Loucy (cell line): ENCODE measurements at regions not wholly inside any gene's neighbourhood (a gene's known extent, or its start where the extent isn't known, plus 50 kb on each side); places are given as distances from the start of the nearest gene placed in this dataset.

Experiments used
- H2AFZ ChIP-seq: fragments of 200-600 bp; sonication (generic); 2 replicates; pipeline ENCODE4 v1.6.0; 2016; ENCODE audit warnings: antibody characterized with exemption, mild to moderate bottlenecking, low read length, moderate library complexity
- H3F3A ChIP-seq: fragments of 200-600 bp; 2 replicates; pipeline ENCODE4 v1.6.0; 2016; ENCODE audit warnings: antibody characterized with exemption, low read depth, mild to moderate bottlenecking
- H3K27me3 ChIP-seq: fragments of 200-600 bp; sonication (generic); 2 replicates; pipeline ENCODE4 v1.6.1; 2014; ENCODE audit warnings: low read length, mild to moderate bottlenecking; ENCODE audit not compliant: insufficient read depth, poor library complexity, severe bottlenecking
- H3K36me3 ChIP-seq: fragments of 200-600 bp; sonication (generic); 2 replicates; pipeline ENCODE4 v1.6.1; 2016; ENCODE audit warnings: low read length; ENCODE audit not compliant: insufficient read depth
- H3K4me1 ChIP-seq: fragments of 200-600 bp; sonication (generic); 2 replicates; pipeline ENCODE4 v1.5.1; 2014; ENCODE audit warnings: low read length, mild to moderate bottlenecking; ENCODE audit not compliant: insufficient read depth, poor library complexity, severe bottlenecking
- H3K4me2 ChIP-seq: fragments of 200-600 bp; sonication (generic); 2 replicates; pipeline ENCODE4 v1.6.0; 2014; ENCODE audit warnings: antibody characterized with exemption, low read length, low read depth, mild to moderate bottlenecking; ENCODE audit not compliant: poor library complexity, severe bottlenecking
- H3K4me3 ChIP-seq: fragments of 200-600 bp; sonication (generic); 2 replicates; pipeline ENCODE4 v1.5.1; 2014; ENCODE audit warnings: low read length, mild to moderate bottlenecking, mixed read lengths; ENCODE audit not compliant: poor library complexity, severe bottlenecking
- H3K79me2 ChIP-seq: fragments of 200-600 bp; sonication (generic); 2 replicates; pipeline ENCODE4 v1.6.1; 2014; ENCODE audit warnings: low read length; ENCODE audit not compliant: insufficient read depth
- H3K9ac ChIP-seq: fragments of 200-600 bp; sonication (generic); 2 replicates; pipeline ENCODE4 v1.6.0; 2014; ENCODE audit warnings: mild to moderate bottlenecking, low read depth, low read length, moderate library complexity; ENCODE audit not compliant: poor library complexity, severe bottlenecking
- H3K9me2 ChIP-seq: fragments of 200-600 bp; sonication (generic); replicated peaks from 2 replicates; pipeline ENCODE4 v1.6.1; 2016; ENCODE audit warnings: low read depth, low read length, mixed read lengths
- H3K9me3 ChIP-seq: fragments of 200-600 bp; sonication (generic); 2 replicates; pipeline ENCODE4 v1.6.1; 2014; ENCODE audit warnings: mild to moderate bottlenecking, antibody characterized with exemption, low read length, low read depth; ENCODE audit not compliant: insufficient read depth
- H4K20me1 ChIP-seq: fragments of 200-600 bp; sonication (generic); 2 replicates; pipeline ENCODE4 v1.6.0; 2014; ENCODE audit warnings: antibody characterized with exemption, low read length, mild to moderate bottlenecking; ENCODE audit not compliant: insufficient read depth, poor library complexity, severe bottlenecking
- EZH2phosphoT487 ChIP-seq: fragments of 200-600 bp; IDR thresholded peaks from 2 replicates; pipeline ENCODE4 v1.6.1; 2018; ENCODE audit warnings: antibody characterized with exemption, mild to moderate bottlenecking, moderate library complexity, borderline replicate concordance
- TF ChIP-seq, protein P1 (sequence below): fragments of 200-600 bp; sonication (generic); conservative IDR thresholded peaks from 2 replicates; pipeline ENCODE4 v1.5.1; 2014; ENCODE audit warnings: mild to moderate bottlenecking, antibody characterized with exemption, low read length

GRCh38 chr12:124718036-124718435 is 145.6 kb downstream of the SCARB1 start:
- Histone ChIP-seq H3K9me2 (no peaks in the 10 kb centered on the region), H2AFZ (no peak overlapping the region), H4K20me1 (no peaks in the 10 kb centered on the region), H3K4me3 (no peak overlapping the region), H3K79me2 (no peaks in the 10 kb centered on the region), H3K9ac (no peak overlapping the region), H3K27me3 (no peaks in the 10 kb centered on the region), H3K4me2 (no peak overlapping the region), H3K36me3 (no peaks in the 10 kb centered on the region), H3K9me3 (no peaks in the 10 kb centered on the region), H3K4me1 (peaks cover 20% of the 10 kb centered on the region), H3F3A (no peaks in the 10 kb centered on the region)
- TF ChIP-seq, protein P1, sequence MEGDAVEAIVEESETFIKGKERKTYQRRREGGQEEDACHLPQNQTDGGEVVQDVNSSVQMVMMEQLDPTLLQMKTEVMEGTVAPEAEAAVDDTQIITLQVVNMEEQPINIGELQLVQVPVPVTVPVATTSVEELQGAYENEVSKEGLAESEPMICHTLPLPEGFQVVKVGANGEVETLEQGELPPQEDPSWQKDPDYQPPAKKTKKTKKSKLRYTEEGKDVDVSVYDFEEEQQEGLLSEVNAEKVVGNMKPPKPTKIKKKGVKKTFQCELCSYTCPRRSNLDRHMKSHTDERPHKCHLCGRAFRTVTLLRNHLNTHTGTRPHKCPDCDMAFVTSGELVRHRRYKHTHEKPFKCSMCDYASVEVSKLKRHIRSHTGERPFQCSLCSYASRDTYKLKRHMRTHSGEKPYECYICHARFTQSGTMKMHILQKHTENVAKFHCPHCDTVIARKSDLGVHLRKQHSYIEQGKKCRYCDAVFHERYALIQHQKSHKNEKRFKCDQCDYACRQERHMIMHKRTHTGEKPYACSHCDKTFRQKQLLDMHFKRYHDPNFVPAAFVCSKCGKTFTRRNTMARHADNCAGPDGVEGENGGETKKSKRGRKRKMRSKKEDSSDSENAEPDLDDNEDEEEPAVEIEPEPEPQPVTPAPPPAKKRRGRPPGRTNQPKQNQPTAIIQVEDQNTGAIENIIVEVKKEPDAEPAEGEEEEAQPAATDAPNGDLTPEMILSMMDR = no peak
- TF ChIP-seq EZH2phosphoT487 = no peak

GRCh38 chr12:124717318-124717717 is 146.3 kb downstream of the SCARB1 start:
- Histone ChIP-seq H2AFZ (no peak overlapping the region), H3K9ac (no peak overlapping the region), H3K9me3 (no peaks in the 10 kb centered on the region), H3K4me2 (no peak overlapping the region), H3K9me2 (no peaks in the 10 kb centered on the region), H3K4me1 (peaks cover 20% of the 10 kb centered on the region), H3K27me3 (no peaks in the 10 kb centered on the region), H3F3A (no peaks in the 10 kb centered on the region), H3K79me2 (no peaks in the 10 kb centered on the region), H4K20me1 (no peaks in the 10 kb centered on the region), H3K36me3 (no peaks in the 10 kb centered on the region), H3K4me3 (no peak overlapping the region)
- TF ChIP-seq, protein P1 = no peak
- no peak for TF ChIP-seq EZH2phosphoT487

GRCh38 chr12:124716208-124717130 is 147.2 kb downstream of the SCARB1 start:
- Histone ChIP-seq H4K20me1 (no peaks in the 10 kb centered on the region), H3K4me1 (peaks cover 20% of the 10 kb centered on the region), H3K9ac (no peak overlapping the region), H3F3A (no peaks in the 10 kb centered on the region), H3K4me3 (no peak overlapping the region), H3K9me3 (no peaks in the 10 kb centered on the region), H3K27me3 (no peaks in the 10 kb centered on the region), H3K36me3 (no peaks in the 10 kb centered on the region), H3K9me2 (no peaks in the 10 kb centered on the region), H2AFZ (no peak overlapping the region), H3K79me2 (no peaks in the 10 kb centered on the region), H3K4me2 (no peak overlapping the region)
- TF ChIP-seq, protein P1 = no peak
- no peak for TF ChIP-seq EZH2phosphoT487
